A549 (cell line): ENCODE measurements at regions not wholly inside any gene's neighbourhood (a gene's known extent, or its start where the extent isn't known, plus 50 kb on each side); places are given as distances from the start of the nearest gene placed in this dataset.

Experiments used
- ATAC-seq, 2 experiments: fragments of 200-7000 bp in 1 of 2; fragments of >200 bp in 1 of 2; cut with Nextera tagmentation in 1 of 2; cut with Tn5 transposase in 1 of 2; 3 replicates each; pipeline versions ENCODE4 v1.8.0 to v1.9.1; 2018 to 2020; ENCODE audit warnings: mild to moderate bottlenecking in 1 of 2, moderate library complexity in 1 of 2
- CTCF ChIA-PET: fragments of 300-600 bp; sonication (Branson Sonifier 250); formaldehyde crosslinking; extraction: SDS; loops from one replicate; lab custom pipeline; 2021; ENCODE audit warnings: antibody characterized with exemption, inconsistent platforms; lab: Yijun Ruan, JAX
- POLR2A ChIA-PET: fragments of 350-600 bp; formaldehyde crosslinking; extraction: SDS; loops from one replicate; lab custom pipeline; 2021; ENCODE audit warnings: antibody characterized with exemption, inconsistent platforms; lab: Yijun Ruan, JAX
- DNase-seq, 2 experiments: peaks; one replicate each; pipeline versions ENCODE4 v3.0.0 to v3.0.0-alpha.2; 2011 to 2016; ENCODE audit warnings: low read depth in 1 of 2, low spot score in 1 of 2
- FAIRE-seq: peaks from 2 replicates; lab custom pipeline; 2011; peaks lifted over from hg19 to GRCh38; lab: Jason Lieb, UNC
- H3K27ac ChIP-seq, 2 experiments: fragments of >200 bp; sonication (Bioruptor Twin); formaldehyde crosslinking; 3 replicates each; pipeline ENCODE4 v1.5.1; 2016 to 2017
- H3K4me1 ChIP-seq: fragments of >200 bp; sonication (Bioruptor Twin); formaldehyde crosslinking; 3 replicates; pipeline ENCODE4 v1.6.1; 2016
- H3K4me2 ChIP-seq: fragments of >200 bp; sonication (Bioruptor Twin); formaldehyde crosslinking; 3 replicates; pipeline ENCODE4 v1.6.1; 2016
- H3K4me3 ChIP-seq: fragments of >200 bp; sonication (Bioruptor Twin); formaldehyde crosslinking; 3 replicates; pipeline ENCODE4 v1.5.1; 2016
- H3K9me3 ChIP-seq: fragments of >200 bp; sonication (Bioruptor Twin); formaldehyde crosslinking; 3 replicates; pipeline ENCODE4 v1.6.1; 2016
- CBX2 ChIP-seq: fragments of 200-600 bp; sonication (generic); IDR thresholded peaks from 2 replicates; pipeline ENCODE4 v1.6.1; 2016; ENCODE audit warnings: low read depth, mild to moderate bottlenecking, borderline replicate concordance
- CBX8 ChIP-seq: fragments of 200-600 bp; sonication (generic); IDR thresholded peaks from 2 replicates; pipeline ENCODE4 v1.6.1; 2016
- CHD2 ChIP-seq: fragments of 150-350 bp; IDR thresholded peaks from 2 replicates; pipeline ENCODE4 v1.6.1; 2014; ENCODE audit warnings: low read length; ENCODE audit not compliant: partially characterized antibody
- FOSB ChIP-seq: fragments of 250-450 bp; sonication (Bioruptor Pico); IDR thresholded peaks from 2 replicates; pipeline ENCODE4 v1.5.0; 2020; ENCODE audit warnings: mild to moderate bottlenecking, moderate library complexity
- FOXS1 ChIP-seq: fragments of 250-450 bp; sonication (Bioruptor Pico); IDR thresholded peaks from 2 replicates; pipeline ENCODE4 v1.5.0; 2020; ENCODE audit warnings: mild to moderate bottlenecking, moderate library complexity
- GATA3 ChIP-seq: IDR thresholded peaks from 2 replicates; pipeline ENCODE4 v1.6.1; 2012; ENCODE audit warnings: borderline replicate concordance
- HOXB5 ChIP-seq: fragments of 250-450 bp; sonication (Bioruptor Pico); IDR thresholded peaks from 2 replicates; pipeline ENCODE4 v1.5.0; 2020; ENCODE audit warnings: mild to moderate bottlenecking, moderate library complexity
- JUN ChIP-seq, 2 experiments: fragments of >200 bp; sonication (Bioruptor Twin); formaldehyde crosslinking; IDR thresholded peaks; 2 replicates in 1 of 2; 3 replicates in 1 of 2; pipeline ENCODE4 v1.6.1; 2016 to 2017
- KDM1A ChIP-seq: fragments of 200-600 bp; sonication (generic); IDR thresholded peaks from 2 replicates; pipeline ENCODE4 v1.6.1; 2016; ENCODE audit warnings: low read depth, mild to moderate bottlenecking
- NPAS2 ChIP-seq: fragments of 250-450 bp; sonication (Bioruptor Pico); IDR thresholded peaks from 2 replicates; pipeline ENCODE4 v1.8.0; 2022; ENCODE audit warnings: mild to moderate bottlenecking, moderate library complexity, borderline replicate concordance
- NR3C1 ChIP-seq: fragments of >200 bp; sonication (Bioruptor Twin); formaldehyde crosslinking; IDR thresholded peaks from 3 replicates; pipeline ENCODE4 v1.6.1; 2017
- PHF8 ChIP-seq: fragments of 200-600 bp; sonication (generic); IDR thresholded peaks from 2 replicates; pipeline ENCODE4 v1.6.1; 2016; ENCODE audit warnings: low read depth, mild to moderate bottlenecking, antibody characterized with exemption, moderate library complexity, borderline replicate concordance
- RAD21 ChIP-seq, 2 experiments: fragments of >200 bp in 1 of 2; sonication (Bioruptor Twin) in 1 of 2; formaldehyde crosslinking in 1 of 2; IDR thresholded peaks in 1 of 2; conservative IDR thresholded peaks in 1 of 2; 2 replicates in 1 of 2; 3 replicates in 1 of 2; pipeline ENCODE4 v1.6.1; 2012 to 2018; ENCODE audit warnings: inconsistent platforms in 1 of 2
- RARB ChIP-seq: fragments of 250-450 bp; sonication (Bioruptor Pico); IDR thresholded peaks from 2 replicates; pipeline ENCODE4 v1.8.0; 2021; ENCODE audit warnings: mild to moderate bottlenecking, moderate library complexity
- RFX5 ChIP-seq: fragments of 450-650 bp; IDR thresholded peaks from 2 replicates; pipeline ENCODE4 v1.7.1; 2014; ENCODE audit warnings: antibody characterized with exemption, mild to moderate bottlenecking, moderate library complexity
- RNF2 ChIP-seq: fragments of 200-600 bp; sonication (generic); IDR thresholded peaks from 2 replicates; pipeline ENCODE4 v1.6.1; 2016; ENCODE audit warnings: low read depth, mild to moderate bottlenecking, antibody characterized with exemption, moderate library complexity, borderline replicate concordance
- SMC3 ChIP-seq: fragments of >200 bp; sonication (Bioruptor Twin); formaldehyde crosslinking; IDR thresholded peaks from 3 replicates; pipeline ENCODE4 v1.6.1; 2018; ENCODE audit warnings: inconsistent platforms
- TFCP2L1 ChIP-seq: fragments of 250-450 bp; sonication (Bioruptor Pico); IDR thresholded peaks from 2 replicates; pipeline ENCODE4 v1.5.0; 2021; ENCODE audit warnings: mild to moderate bottlenecking
- ZC3H11A ChIP-seq: fragments of 450-650 bp; IDR thresholded peaks from 2 replicates; pipeline ENCODE4 v1.6.1; 2014; ENCODE audit warnings: antibody characterized with exemption, mild to moderate bottlenecking
- WGBS: methylation state at CpG from one replicate; pipeline ENCODE4 v1.1.6; 2017; ENCODE audit errors: missing lambda C conversion rate; 5-methylcytosine and 5-hydroxymethylcytosine counted together
- TF ChIP-seq, protein P1 (sequence below): fragments of >200 bp; sonication (Bioruptor Twin); formaldehyde crosslinking; IDR thresholded peaks from 3 replicates; pipeline ENCODE4 v1.5.1; 2016
- TF ChIP-seq, protein P2 (sequence below): IDR thresholded peaks from 2 replicates; pipeline ENCODE4 v1.6.1; 2012
- TF ChIP-seq, protein P3 (sequence below): fragments of 450-650 bp; IDR thresholded peaks from 2 replicates; pipeline ENCODE4 v1.6.1; 2014; ENCODE audit warnings: antibody characterized with exemption
- TF ChIP-seq, protein P4 (sequence below): fragments of 200-600 bp; sonication (generic); IDR thresholded peaks from 2 replicates; pipeline ENCODE4 v1.6.1; 2016; ENCODE audit warnings: antibody characterized with exemption, mild to moderate bottlenecking, moderate library complexity

DNA sequence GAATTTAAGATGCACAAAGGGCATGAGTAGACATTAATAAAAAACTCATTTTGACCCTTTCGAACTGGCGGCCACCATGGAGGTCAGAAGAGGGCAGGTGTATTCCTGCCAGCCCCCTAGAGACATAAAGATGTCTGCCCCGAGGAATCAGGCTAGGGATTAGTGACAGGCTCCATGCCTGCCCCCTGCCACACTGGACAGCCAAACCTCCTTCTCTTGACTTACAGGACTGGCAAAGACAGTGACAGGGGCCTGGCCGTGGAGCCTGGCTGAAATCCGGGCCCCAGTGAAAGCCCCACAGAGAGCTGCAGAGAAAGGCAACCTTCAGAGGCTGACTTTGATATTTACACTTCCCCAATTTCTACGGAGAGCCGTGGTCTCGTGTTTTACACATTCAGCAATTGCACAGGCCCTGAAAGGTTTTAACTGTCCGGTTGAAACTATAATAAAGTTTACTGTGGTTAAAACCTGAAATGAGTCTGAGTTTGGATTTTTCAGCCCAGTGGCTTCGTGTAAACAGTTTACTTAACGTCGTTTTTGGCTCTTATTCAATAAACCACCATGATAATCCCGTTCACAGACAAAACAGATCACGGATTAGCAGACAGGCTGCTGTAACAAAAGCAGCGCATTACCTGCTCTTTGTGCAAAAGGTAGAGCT, 243.9 kb upstream of the MYOCD start:
- no peak for ATAC-seq

DNA sequence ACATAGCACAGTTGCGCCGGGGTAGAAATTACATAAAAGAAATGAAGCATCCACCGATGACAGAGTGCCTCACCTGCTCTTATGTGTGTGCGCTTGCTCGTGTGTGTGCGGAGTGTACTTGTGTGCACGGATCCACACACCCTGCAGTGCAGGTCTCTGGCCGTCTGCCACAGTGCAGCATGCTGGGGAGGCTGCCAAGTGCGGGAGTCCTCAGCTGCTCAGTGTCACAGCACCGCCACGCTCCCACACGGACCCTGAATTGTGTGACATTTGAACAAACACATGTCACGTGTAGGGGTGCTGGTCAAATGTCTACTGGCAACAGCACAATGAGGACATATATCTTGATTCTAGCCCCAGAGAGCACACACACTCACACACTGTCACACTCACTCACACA, 243.0 kb upstream of the MYOCD start:
- Histone ChIP-seq H3K4me2 (no peak overlapping the region), H3K27ac (no peak overlapping the region), H3K4me1 (no peaks in the 10 kb centered on the region), H3K9me3 (no peaks in the 10 kb centered on the region), H3K4me3 (no peak overlapping the region)
- TF ChIP-seq CBX8 (no peak), CBX2 (no peak), NPAS2 (CRISPR knock-in tag) (no peak), PHF8 (no peak), RFX5 (no peak), RARB (no peak)
- TF ChIP-seq, protein P1, sequence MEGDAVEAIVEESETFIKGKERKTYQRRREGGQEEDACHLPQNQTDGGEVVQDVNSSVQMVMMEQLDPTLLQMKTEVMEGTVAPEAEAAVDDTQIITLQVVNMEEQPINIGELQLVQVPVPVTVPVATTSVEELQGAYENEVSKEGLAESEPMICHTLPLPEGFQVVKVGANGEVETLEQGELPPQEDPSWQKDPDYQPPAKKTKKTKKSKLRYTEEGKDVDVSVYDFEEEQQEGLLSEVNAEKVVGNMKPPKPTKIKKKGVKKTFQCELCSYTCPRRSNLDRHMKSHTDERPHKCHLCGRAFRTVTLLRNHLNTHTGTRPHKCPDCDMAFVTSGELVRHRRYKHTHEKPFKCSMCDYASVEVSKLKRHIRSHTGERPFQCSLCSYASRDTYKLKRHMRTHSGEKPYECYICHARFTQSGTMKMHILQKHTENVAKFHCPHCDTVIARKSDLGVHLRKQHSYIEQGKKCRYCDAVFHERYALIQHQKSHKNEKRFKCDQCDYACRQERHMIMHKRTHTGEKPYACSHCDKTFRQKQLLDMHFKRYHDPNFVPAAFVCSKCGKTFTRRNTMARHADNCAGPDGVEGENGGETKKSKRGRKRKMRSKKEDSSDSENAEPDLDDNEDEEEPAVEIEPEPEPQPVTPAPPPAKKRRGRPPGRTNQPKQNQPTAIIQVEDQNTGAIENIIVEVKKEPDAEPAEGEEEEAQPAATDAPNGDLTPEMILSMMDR = no peak
- DNase-seq (no peak), ATAC-seq (no peak), FAIRE-seq (no peak)
- POLR2A ChIA-PET = no interaction called here
- 79% methylated on average over 13 of the region's 13 CpGs for WGBS
- CTCF ChIA-PET = interaction anchor here (1.1 to 1.2 kb wide), 2 partner anchors 27 to 244 kb away, joined by 3 read pairs; no protein-coding TSS in a partner anchor

More for the DNA sequence above, 243.9 kb upstream of the MYOCD start:
- WGBS = 57% methylated on average over 15 of the region's 15 CpGs
- no peak for DNase-seq
- H3K4me1 ChIP-seq = no peaks in the 10 kb centered on the region
- peak overlapping the region in 1 of 2 experiments; percentile 25; a peak in 1 of 6 replicates for H3K27ac ChIP-seq
- FAIRE-seq = no peak
- POLR2A ChIA-PET = no interaction called here
- no peak overlapping the region for H3K4me3 ChIP-seq
- CTCF ChIA-PET = interaction anchor here (1.1 kb wide), 1 partner anchor 245 kb away, joined by 3 read pairs; no protein-coding TSS in a partner anchor
- no peak overlapping the region for H3K4me2 ChIP-seq
- H3K9me3 ChIP-seq = no peaks in the 10 kb centered on the region
- no peak for TF ChIP-seq JUN (IDR thresholded peaks at IDR 0.05)

DNA sequence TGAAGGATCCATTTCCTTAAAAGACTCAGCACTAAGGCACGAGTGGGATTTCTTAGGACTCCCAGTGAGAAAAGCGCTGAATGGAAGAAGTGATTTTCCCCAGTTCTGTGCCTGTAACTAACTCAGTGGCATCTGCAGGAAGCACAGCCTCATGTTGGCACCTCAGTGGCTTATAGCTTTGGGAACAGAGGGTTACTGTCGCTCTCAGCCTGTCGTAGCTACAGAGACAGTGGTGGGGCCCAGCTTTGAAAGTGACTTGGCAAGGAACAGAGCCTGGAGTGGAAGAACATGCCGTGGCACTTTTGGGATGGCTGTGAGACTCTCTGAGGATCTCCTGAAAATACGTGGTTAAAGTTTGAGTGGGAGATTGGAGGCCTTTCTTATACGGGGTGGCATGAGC, 242.4 kb upstream of the MYOCD start:
- Histone ChIP-seq H3K9me3 (no peaks in the 10 kb centered on the region), H3K4me3 (no peak overlapping the region), H3K4me2 (no peak overlapping the region), H3K4me1 (no peaks in the 10 kb centered on the region), H3K27ac (no peak overlapping the region)
- DNase-seq = no peak
- TF ChIP-seq KDM1A = no peak
- no peak for TF ChIP-seq RAD21 (conservative IDR thresholded peaks at IDR 0.05 in 1 of 2, IDR thresholded peaks at IDR 0.05 in 1 of 2)
- TF ChIP-seq ZC3H11A = no peak
- TF ChIP-seq TFCP2L1 (CRISPR knock-in tag) = no peak
- TF ChIP-seq SMC3 = no peak
- POLR2A ChIA-PET = no interaction called here
- WGBS = 60% methylated on average over 7 of the region's 7 CpGs
- CTCF ChIA-PET = interaction anchor here (0.8 to 1.2 kb wide), 5 partner anchors 15 to 244 kb away, joined by 3 read pairs; no protein-coding TSS in a partner anchor
- FAIRE-seq = no peak
- ATAC-seq = no peak

DNA sequence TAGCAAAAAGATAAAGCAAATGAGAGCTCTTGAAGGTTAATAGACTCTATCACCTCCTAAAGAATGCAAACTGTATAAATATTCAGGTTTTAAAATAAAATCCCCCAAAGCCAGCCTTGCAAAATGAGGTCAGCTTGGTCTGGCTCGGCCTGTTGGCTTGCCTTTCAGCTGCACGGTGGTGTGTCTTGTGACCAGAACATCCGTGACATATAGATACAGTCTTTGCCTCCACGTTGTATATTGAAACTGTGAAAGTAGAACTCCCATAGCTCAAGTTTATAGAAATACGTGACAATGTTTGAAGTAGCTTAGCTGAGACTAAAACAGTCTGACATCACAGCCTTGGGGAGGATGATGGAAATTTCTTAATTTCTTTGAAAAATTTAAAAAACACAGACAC, 236.6 kb upstream of the MYOCD start:
- Histone ChIP-seq H3K4me2 (no peak overlapping the region), H3K4me1 (no peaks in the 10 kb centered on the region), H3K27ac (no peak overlapping the region), H3K9me3 (no peaks in the 10 kb centered on the region), H3K4me3 (no peak overlapping the region)
- ChIA-PET POLR2A (no interaction called here), CTCF (no interaction called here)
- FAIRE-seq (no peak), DNase-seq (no peak), ATAC-seq (no peak)
- TF ChIP-seq CHD2 (no peak), RNF2 (no peak), NR3C1 (no peak), FOSB (CRISPR knock-in tag) (no peak), HOXB5 (CRISPR knock-in tag) (no peak), NPAS2 (CRISPR knock-in tag) (no peak), GATA3 (no peak), FOXS1 (no peak)
- TF ChIP-seq, protein P2, sequence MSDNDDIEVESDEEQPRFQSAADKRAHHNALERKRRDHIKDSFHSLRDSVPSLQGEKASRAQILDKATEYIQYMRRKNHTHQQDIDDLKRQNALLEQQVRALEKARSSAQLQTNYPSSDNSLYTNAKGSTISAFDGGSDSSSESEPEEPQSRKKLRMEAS = no peak
- TF ChIP-seq, protein P3, sequence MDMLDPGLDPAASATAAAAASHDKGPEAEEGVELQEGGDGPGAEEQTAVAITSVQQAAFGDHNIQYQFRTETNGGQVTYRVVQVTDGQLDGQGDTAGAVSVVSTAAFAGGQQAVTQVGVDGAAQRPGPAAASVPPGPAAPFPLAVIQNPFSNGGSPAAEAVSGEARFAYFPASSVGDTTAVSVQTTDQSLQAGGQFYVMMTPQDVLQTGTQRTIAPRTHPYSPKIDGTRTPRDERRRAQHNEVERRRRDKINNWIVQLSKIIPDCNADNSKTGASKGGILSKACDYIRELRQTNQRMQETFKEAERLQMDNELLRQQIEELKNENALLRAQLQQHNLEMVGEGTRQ = no peak
- TF ChIP-seq, protein P4, sequence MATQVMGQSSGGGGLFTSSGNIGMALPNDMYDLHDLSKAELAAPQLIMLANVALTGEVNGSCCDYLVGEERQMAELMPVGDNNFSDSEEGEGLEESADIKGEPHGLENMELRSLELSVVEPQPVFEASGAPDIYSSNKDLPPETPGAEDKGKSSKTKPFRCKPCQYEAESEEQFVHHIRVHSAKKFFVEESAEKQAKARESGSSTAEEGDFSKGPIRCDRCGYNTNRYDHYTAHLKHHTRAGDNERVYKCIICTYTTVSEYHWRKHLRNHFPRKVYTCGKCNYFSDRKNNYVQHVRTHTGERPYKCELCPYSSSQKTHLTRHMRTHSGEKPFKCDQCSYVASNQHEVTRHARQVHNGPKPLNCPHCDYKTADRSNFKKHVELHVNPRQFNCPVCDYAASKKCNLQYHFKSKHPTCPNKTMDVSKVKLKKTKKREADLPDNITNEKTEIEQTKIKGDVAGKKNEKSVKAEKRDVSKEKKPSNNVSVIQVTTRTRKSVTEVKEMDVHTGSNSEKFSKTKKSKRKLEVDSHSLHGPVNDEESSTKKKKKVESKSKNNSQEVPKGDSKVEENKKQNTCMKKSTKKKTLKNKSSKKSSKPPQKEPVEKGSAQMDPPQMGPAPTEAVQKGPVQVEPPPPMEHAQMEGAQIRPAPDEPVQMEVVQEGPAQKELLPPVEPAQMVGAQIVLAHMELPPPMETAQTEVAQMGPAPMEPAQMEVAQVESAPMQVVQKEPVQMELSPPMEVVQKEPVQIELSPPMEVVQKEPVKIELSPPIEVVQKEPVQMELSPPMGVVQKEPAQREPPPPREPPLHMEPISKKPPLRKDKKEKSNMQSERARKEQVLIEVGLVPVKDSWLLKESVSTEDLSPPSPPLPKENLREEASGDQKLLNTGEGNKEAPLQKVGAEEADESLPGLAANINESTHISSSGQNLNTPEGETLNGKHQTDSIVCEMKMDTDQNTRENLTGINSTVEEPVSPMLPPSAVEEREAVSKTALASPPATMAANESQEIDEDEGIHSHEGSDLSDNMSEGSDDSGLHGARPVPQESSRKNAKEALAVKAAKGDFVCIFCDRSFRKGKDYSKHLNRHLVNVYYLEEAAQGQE = no peak
- 65% methylated on average over 5 of the region's 5 CpGs for WGBS
